ENCODE measurements at regions not wholly inside any gene's neighbourhood (a gene's known extent, or its start where the extent isn't known, plus 50 kb on each side); places are given as distances from the start of the nearest gene placed in this dataset.

- Mint-ChIP-seq H3K36me3 (ENCODE audit: low read depth) (no peaks in the 10 kb centered on the region), H3K9me3 (peaks cover 4% of the 10 kb centered on the region)
- ATAC-seq, result no peak
These were observed 486.0 kb upstream of the CTSO start for GRCh38 chr4:156439576-156440200.

GRCh38 chr4:156437666-156438065 lies 484.0 kb upstream of the CTSO start:
- no peak overlapping the region for H3K27ac Mint-ChIP-seq
- DNase-seq (no peak), ATAC-seq (no peak)
- no peaks in the 10 kb centered on the region for H3K27me3 Mint-ChIP-seq
- H3K4me1 Mint-ChIP-seq, result no peaks in the 10 kb centered on the region
- H3K36me3 Mint-ChIP-seq (ENCODE audit: low read depth), result no peaks in the 10 kb centered on the region
- H3K4me3 Mint-ChIP-seq, result no peak overlapping the region
- H3K9me3 Mint-ChIP-seq, result no peaks in the 10 kb centered on the region

More at GRCh38 chr4:156439576-156440200, 486.0 kb upstream of the CTSO start:
- Mint-ChIP-seq H3K27me3 (no peaks in the 10 kb centered on the region), H3K4me1 (no peaks in the 10 kb centered on the region), H3K4me3 (no peak overlapping the region), H3K27ac (no peak overlapping the region)
- no peak for DNase-seq

GRCh38 chr4:156422576-156422975 lies 468.9 kb upstream of the CTSO start:
- DNase-seq (no peak), ATAC-seq (no peak)
- Mint-ChIP-seq H3K4me1 (no peaks in the 10 kb centered on the region), H3K36me3 (ENCODE audit: low read depth) (no peaks in the 10 kb centered on the region), H3K9me3 (peaks cover 3% of the 10 kb centered on the region), H3K27me3 (no peaks in the 10 kb centered on the region), H3K4me3 (no peak overlapping the region), H3K27ac (no peak overlapping the region)

GRCh38 chr4:156420623-156421022 lies 467.0 kb upstream of the CTSO start:
- ATAC-seq (no peak), DNase-seq (no peak)
- Mint-ChIP-seq H3K36me3 (ENCODE audit: low read depth) (no peaks in the 10 kb centered on the region), H3K27ac (no peak overlapping the region), H3K4me1 (no peaks in the 10 kb centered on the region), H3K4me3 (no peak overlapping the region), H3K27me3 (no peaks in the 10 kb centered on the region), H3K9me3 (peaks cover 9% of the 10 kb centered on the region)

- Mint-ChIP-seq H3K27me3 (no peaks in the 10 kb centered on the region), H3K4me3 (no peak overlapping the region), H3K9me3 (peaks cover 9% of the 10 kb centered on the region), H3K36me3 (ENCODE audit: low read depth) (no peaks in the 10 kb centered on the region), H3K4me1 (no peaks in the 10 kb centered on the region), H3K27ac (no peak overlapping the region)
- DNase-seq (no peak), ATAC-seq (no peak)
These were observed 465.5 kb upstream of the CTSO start for GRCh38 chr4:156419080-156419685.

GRCh38 chr4:156414406-156414805 lies 460.7 kb upstream of the CTSO start:
- DNase-seq (no peak), ATAC-seq (no peak)
- no peak overlapping the region for H3K27ac Mint-ChIP-seq
- no peaks in the 10 kb centered on the region for H3K4me1 Mint-ChIP-seq
- H3K27me3 Mint-ChIP-seq, result no peaks in the 10 kb centered on the region
- no peaks in the 10 kb centered on the region for H3K36me3 Mint-ChIP-seq (ENCODE audit: low read depth)
- H3K9me3 Mint-ChIP-seq, result peaks cover 12% of the 10 kb centered on the region
- H3K4me3 Mint-ChIP-seq, result no peak overlapping the region

GRCh38 chr4:156413239-156414135 lies 459.8 kb upstream of the CTSO start:
- H3K9me3 Mint-ChIP-seq, result peaks cover 12% of the 10 kb centered on the region
- H3K4me3 Mint-ChIP-seq, result no peak overlapping the region
- DNase-seq (no peak), ATAC-seq (no peak)
- H3K27me3 Mint-ChIP-seq, result no peaks in the 10 kb centered on the region
- no peaks in the 10 kb centered on the region for H3K36me3 Mint-ChIP-seq (ENCODE audit: low read depth)
- no peaks in the 10 kb centered on the region for H3K4me1 Mint-ChIP-seq
- H3K27ac Mint-ChIP-seq, result no peak overlapping the region

GRCh38 chr4:156411531-156411930 lies 457.9 kb upstream of the CTSO start:
- no peak overlapping the region for H3K27ac Mint-ChIP-seq
- no peak overlapping the region for H3K4me3 Mint-ChIP-seq
- no peaks in the 10 kb centered on the region for H3K36me3 Mint-ChIP-seq (ENCODE audit: low read depth)
- peaks cover 11% of the 10 kb centered on the region for H3K9me3 Mint-ChIP-seq
- no peaks in the 10 kb centered on the region for H3K27me3 Mint-ChIP-seq
- ATAC-seq (no peak), DNase-seq (no peak)
- no peaks in the 10 kb centered on the region for H3K4me1 Mint-ChIP-seq

- Mint-ChIP-seq H3K9me3 (peaks cover 13% of the 10 kb centered on the region), H3K27me3 (no peaks in the 10 kb centered on the region), H3K4me3 (no peak overlapping the region), H3K4me1 (no peaks in the 10 kb centered on the region), H3K36me3 (ENCODE audit: low read depth) (no peaks in the 10 kb centered on the region), H3K27ac (no peak overlapping the region)
- DNase-seq, result no peak
- no peak for ATAC-seq
These were observed 455.1 kb upstream of the CTSO start for GRCh38 chr4:156408749-156409148.

GRCh38 chr4:156401371-156401770 lies 447.7 kb upstream of the CTSO start:
- Mint-ChIP-seq H3K4me3 (no peak overlapping the region), H3K36me3 (ENCODE audit: low read depth) (no peaks in the 10 kb centered on the region), H3K27ac (no peak overlapping the region), H3K4me1 (no peaks in the 10 kb centered on the region), H3K27me3 (no peaks in the 10 kb centered on the region), H3K9me3 (peaks cover 6% of the 10 kb centered on the region)
- ATAC-seq, result no peak
- no peak for DNase-seq

GRCh38 chr4:156396534-156396933 lies 442.9 kb upstream of the CTSO start:
- Mint-ChIP-seq H3K27me3 (no peaks in the 10 kb centered on the region), H3K4me1 (no peaks in the 10 kb centered on the region), H3K4me3 (no peak overlapping the region), H3K9me3 (no peaks in the 10 kb centered on the region), H3K36me3 (ENCODE audit: low read depth) (no peaks in the 10 kb centered on the region), H3K27ac (no peak overlapping the region)
- DNase-seq (no peak), ATAC-seq (no peak)

- ATAC-seq, result no peak
- Mint-ChIP-seq H3K9me3 (peaks cover 3% of the 10 kb centered on the region), H3K4me1 (no peaks in the 10 kb centered on the region), H3K4me3 (no peak overlapping the region), H3K36me3 (ENCODE audit: low read depth) (no peaks in the 10 kb centered on the region), H3K27ac (no peak overlapping the region), H3K27me3 (no peaks in the 10 kb centered on the region)
- DNase-seq, result no peak
These were observed 437.6 kb upstream of the CTSO start for GRCh38 chr4:156391325-156391653.

- H3K27me3 Mint-ChIP-seq, result no peaks in the 10 kb centered on the region
- H3K4me1 Mint-ChIP-seq, result no peaks in the 10 kb centered on the region
- no peak overlapping the region for H3K27ac Mint-ChIP-seq
- no peak for ATAC-seq
- H3K4me3 Mint-ChIP-seq, result no peak overlapping the region
- no peak for DNase-seq
- peaks cover 3% of the 10 kb centered on the region for H3K9me3 Mint-ChIP-seq
- H3K36me3 Mint-ChIP-seq (ENCODE audit: low read depth), result no peaks in the 10 kb centered on the region
These were observed 437.1 kb upstream of the CTSO start for GRCh38 chr4:156390599-156391324.

GRCh38 chr4:156388826-156389225 lies 435.2 kb upstream of the CTSO start:
- H3K9me3 Mint-ChIP-seq, result peaks cover 3% of the 10 kb centered on the region
- H3K27ac Mint-ChIP-seq, result no peak overlapping the region
- DNase-seq (no peak), ATAC-seq (no peak)
- no peaks in the 10 kb centered on the region for H3K4me1 Mint-ChIP-seq
- H3K36me3 Mint-ChIP-seq (ENCODE audit: low read depth), result no peaks in the 10 kb centered on the region
- no peaks in the 10 kb centered on the region for H3K27me3 Mint-ChIP-seq
- H3K4me3 Mint-ChIP-seq, result no peak overlapping the region

Measured in activated naive CD8-positive, alpha-beta T cell treated with anti-CD3 and anti-CD28 coated beads, Interleukin-2, amount 50 U/mL, for 24 hours (primary cell).